ENCODE measurements at regions not wholly inside any gene's neighbourhood (a gene's known extent, or its start where the extent isn't known, plus 50 kb on each side); places are given as distances from the start of the nearest gene placed in this dataset.

DNA sequence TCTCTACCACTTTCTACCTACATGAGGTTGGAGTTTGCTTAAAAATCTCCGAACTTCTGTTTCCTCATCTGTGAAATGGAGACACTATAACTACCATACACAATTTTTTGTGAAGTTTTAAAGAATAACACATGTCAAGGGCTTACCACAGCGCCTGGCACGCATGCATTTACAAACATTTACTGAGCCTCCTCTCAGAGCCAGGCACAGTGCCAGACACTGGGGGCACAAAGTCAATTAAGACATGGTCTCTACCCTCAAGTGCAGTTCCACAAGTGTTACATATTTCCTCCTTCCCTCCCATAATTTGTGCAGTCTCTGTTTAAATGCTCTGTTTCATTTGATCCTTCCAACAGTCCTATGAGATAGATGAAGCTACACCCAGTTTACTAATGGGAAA is 356.4 kb upstream of the ESRRG start:
- no peak for DNase-seq (ENCODE audit: extremely low read depth, low read depth)
- TF ChIP-seq, protein P1, sequence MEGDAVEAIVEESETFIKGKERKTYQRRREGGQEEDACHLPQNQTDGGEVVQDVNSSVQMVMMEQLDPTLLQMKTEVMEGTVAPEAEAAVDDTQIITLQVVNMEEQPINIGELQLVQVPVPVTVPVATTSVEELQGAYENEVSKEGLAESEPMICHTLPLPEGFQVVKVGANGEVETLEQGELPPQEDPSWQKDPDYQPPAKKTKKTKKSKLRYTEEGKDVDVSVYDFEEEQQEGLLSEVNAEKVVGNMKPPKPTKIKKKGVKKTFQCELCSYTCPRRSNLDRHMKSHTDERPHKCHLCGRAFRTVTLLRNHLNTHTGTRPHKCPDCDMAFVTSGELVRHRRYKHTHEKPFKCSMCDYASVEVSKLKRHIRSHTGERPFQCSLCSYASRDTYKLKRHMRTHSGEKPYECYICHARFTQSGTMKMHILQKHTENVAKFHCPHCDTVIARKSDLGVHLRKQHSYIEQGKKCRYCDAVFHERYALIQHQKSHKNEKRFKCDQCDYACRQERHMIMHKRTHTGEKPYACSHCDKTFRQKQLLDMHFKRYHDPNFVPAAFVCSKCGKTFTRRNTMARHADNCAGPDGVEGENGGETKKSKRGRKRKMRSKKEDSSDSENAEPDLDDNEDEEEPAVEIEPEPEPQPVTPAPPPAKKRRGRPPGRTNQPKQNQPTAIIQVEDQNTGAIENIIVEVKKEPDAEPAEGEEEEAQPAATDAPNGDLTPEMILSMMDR (IDR thresholded peaks at IDR 0.05; ENCODE audit: low read depth, low read length), result no peak

DNA sequence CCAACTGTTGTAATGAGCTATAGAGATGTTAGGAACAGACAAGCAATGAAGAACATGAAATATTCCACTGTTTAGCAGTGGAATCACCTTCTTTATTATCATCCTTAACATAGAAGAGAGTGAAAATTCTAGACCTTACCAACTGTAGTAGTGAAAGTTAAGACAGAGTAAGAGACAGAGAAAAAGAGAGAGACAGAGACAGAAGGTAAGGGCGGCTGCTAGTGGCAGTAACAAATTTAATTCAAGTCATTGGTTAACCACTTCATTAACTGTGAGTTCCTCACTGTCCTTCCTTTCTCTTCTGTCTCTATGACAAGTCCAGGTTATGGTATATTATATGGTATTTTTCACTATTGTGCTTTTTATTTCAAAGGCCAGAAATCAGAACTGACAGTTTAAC is 355.7 kb upstream of the ESRRG start:
- TF ChIP-seq, protein P1 (IDR thresholded peaks at IDR 0.05; ENCODE audit: low read depth, low read length), result no peak
- no peak for DNase-seq (ENCODE audit: extremely low read depth, low read depth)

DNA sequence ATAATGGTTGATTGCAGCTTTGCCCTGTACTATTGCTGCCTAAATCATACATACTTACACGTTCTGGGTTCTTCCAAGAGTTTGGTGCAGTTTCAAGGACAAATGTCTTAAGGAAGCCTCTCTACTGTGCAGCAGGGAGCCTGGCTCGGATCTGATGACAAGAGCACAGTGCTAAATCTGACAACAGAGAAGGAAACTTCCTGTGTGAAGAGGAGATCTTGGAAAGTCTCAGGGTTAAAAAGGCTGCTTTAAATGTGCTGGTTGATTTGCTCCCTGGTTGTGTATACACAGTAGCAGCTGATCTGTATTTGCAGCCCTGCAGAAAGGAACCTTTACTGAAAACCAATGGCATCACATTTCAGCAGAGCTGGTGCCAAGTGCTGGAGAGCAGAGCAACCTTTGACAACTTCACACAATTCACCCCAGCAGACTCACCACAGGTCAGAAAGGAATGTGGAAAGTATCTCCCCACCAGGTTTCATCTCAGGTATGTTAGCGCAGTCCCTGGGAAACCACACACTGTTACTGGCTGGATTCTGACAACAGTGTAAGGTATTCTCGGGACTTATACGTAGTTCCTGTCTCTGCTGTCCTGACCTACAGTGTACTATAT is 355.0 kb upstream of the ESRRG start:
- DNase-seq (ENCODE audit: extremely low read depth, low read depth), result no peak
- TF ChIP-seq, protein P1 (IDR thresholded peaks at IDR 0.05; ENCODE audit: low read depth, low read length), result no peak

DNA sequence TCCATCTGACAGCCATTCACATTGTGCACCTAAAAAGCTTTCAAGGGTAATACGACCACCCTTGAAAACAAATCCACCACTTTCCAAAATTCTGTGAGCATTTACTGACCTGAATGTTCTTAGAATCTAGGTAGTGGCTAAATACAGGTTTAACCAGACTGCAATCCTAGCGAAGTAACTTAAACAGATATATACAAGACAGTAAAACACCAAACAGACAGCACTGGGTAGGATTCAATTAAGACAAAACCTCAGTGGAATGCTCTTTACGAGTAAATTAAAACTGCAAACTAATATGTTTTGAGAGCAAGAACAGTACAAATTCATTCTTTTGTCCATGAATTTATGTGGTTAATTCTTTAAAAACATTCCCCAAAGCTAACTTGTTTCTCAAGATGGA is 354.2 kb upstream of the ESRRG start:
- no peak for DNase-seq (ENCODE audit: extremely low read depth, low read depth)
- TF ChIP-seq, protein P1 (IDR thresholded peaks at IDR 0.05; ENCODE audit: low read depth, low read length), result no peak

DNA sequence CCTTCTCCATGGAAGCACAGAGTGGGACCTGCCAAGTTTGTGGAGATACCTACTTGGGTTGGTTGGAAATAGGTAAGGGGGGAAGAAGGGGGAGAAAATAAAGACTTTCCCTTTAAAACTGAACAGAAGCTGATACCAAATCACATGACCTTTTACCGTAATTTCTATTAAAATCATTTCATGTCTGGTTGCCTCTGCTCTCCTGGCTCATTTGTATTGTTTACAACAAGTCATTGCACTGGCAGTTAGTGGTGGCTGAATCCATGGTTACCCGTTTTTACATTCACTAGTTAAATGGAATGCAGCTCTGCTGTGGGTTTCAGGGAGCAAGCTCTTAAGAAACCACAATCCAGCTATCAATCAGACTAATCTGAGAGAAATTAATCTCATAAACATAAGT is 353.7 kb upstream of the ESRRG start:
- DNase-seq (ENCODE audit: extremely low read depth, low read depth), result no peak
- TF ChIP-seq, protein P1 (IDR thresholded peaks at IDR 0.05; ENCODE audit: low read depth, low read length), result no peak

DNA sequence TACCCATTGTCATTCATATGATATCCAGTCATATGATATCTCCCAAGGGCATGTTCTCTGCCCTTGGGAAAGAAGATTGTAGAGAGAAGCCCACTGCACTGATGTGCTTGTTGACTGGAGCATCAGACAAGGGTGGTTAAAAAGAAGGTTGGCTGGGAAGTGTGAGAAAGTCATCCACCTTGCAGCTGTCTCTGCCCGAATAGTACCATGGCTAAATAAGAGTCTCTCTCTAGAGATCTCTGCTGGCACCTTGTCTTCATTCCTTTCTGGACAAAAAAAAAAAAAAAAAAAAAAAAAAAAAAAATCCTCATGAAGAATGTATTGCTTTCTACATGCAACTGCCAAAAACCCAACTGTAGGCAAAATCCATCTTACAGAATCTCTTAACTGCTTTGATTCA is 349.7 kb upstream of the ESRRG start:
- TF ChIP-seq, protein P1 (IDR thresholded peaks at IDR 0.05; ENCODE audit: low read depth, low read length), result no peak
- DNase-seq (ENCODE audit: extremely low read depth, low read depth), result no peak

DNA sequence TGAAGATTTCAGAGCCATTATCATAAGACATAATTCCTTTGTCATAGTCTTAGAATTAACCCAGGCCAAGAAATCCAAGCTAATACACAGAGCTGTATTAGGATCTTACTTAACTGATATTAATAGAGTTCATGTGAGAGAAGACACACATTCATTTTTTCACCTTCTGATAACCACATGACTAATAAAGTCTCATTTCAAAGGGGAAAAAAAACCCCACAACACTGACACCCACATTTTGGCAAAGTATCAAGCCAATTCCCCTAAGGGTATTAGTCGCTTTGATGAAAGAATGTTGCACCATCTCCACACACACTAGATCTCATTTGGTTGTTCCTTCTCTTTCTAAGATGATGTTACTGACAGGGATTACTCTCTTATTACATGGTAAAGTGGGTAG is 344.4 kb upstream of the ESRRG start:
- TF ChIP-seq, protein P1 (IDR thresholded peaks at IDR 0.05; ENCODE audit: low read depth, low read length), result no peak
- no peak for DNase-seq (ENCODE audit: extremely low read depth, low read depth)
